Kidney glomerular epithelial cell (primary cell): ENCODE measurements at regions not wholly inside any gene's neighbourhood (a gene's known extent, or its start where the extent isn't known, plus 50 kb on each side); places are given as distances from the start of the nearest gene placed in this dataset.

ENCODE experiments used
- DNase-seq: peaks from one replicate; lab custom pipeline; 2025; lab: John Stamatoyannopoulos, UW

GRCh38 chr18:41043876-41044275 lies 911.2 kb upstream of the PIK3C3 start:
- no peak for DNase-seq

DNA sequence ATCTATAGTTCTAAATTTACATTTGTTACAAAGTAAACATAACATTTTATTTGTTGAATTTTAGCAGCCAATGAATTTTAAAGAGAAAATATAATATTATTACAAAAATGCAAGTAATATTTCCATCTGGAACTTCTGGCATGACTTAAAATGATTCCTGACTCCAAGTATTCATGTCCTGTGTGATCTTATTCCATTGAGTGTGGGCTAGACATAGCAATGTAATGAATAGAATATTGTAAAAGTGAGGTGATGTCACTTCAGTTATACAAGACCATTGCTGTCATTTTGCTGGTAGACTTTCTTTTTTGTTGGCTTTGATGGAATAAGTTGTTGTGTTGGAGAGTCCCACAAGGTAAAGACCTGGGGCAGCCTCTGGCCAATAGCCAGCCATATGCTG lies 912.2 kb upstream of the PIK3C3 start:
- no peak for DNase-seq

DNA sequence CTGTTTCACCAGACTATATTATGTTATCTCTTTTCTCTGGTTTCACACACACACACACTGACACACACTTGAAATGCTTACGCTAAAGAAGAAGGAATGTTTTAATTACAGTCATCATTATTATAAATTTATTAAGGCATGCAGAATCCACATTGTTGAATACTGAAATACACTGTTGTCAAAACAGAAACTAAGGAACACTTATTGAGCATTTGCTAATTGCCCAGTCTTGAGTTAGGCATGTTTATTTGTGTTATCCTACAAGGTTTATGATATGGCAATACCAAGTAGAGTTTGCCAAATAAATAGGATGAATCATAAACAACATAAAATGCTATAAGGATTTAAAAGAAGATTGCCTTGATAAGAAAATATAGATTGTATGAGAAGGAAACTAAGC lies 917.0 kb upstream of the PIK3C3 start:
- DNase-seq, result no peak

GRCh38 chr18:41036346-41036745 lies 918.7 kb upstream of the PIK3C3 start:
- no peak for DNase-seq

DNA sequence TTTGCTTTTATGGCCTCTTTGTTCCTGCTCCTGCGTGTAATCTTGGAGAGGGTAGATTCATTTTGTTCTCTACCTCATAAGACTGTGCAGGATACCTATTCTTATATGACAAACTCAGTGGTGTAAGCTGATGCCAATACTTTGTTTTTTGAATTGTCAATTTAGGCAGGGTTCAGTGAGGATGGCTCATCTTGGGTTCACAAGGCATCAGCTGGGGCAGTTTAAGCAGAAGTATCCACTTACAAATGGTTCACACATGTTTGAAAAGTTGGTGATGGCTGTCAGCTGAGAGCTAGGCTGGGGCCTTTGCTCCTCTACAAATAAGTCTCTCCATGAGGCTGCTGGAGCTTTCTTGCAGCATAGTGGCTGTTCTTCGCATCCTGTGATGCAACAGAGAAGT lies 920.6 kb upstream of the PIK3C3 start:
- no peak for DNase-seq

DNA sequence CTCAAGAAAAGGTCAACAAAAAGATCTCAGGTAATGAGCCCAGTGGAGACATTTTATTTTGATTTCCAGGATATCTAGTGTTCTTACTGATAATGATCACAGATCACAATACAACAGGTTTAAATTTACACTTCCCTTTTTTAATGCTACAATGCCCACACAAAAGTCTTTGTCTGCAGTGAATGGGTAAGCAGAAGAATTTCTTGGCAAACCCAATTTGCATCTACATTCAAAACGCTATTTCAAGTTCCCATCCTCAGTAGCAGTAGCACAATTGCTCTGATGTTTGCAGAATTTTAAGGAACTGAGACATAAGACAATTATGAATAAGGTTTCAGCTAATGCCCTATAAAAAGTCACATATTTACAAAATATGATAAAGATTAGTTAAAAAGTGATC lies 929.4 kb upstream of the PIK3C3 start:
- DNase-seq, result no peak

- no peak for DNase-seq
Observed at GRCh38 chr18:41024792-41025191, 930.2 kb upstream of the PIK3C3 start.

DNA sequence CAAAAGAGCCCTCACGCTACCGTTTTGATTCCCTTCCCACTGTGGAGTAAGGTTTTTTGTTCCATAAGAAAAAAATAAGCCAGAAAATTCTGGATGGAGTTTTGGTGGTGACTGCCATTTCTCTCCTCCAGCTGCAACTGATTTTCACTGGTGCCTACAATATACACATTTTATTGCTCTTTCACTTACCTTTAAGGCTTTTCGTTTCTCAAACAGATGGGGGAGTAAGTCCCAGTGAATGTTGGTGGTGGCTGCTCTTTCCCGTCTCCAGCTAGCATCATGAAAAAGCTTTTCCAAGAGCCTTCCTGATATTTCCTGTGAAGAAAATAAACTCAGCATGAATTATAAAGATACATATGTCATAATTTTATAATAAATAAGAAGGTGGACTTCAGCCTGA lies 932.5 kb upstream of the PIK3C3 start:
- no peak for DNase-seq

GRCh38 chr18:41021089-41021488 lies 933.9 kb upstream of the PIK3C3 start:
- no peak for DNase-seq

DNA sequence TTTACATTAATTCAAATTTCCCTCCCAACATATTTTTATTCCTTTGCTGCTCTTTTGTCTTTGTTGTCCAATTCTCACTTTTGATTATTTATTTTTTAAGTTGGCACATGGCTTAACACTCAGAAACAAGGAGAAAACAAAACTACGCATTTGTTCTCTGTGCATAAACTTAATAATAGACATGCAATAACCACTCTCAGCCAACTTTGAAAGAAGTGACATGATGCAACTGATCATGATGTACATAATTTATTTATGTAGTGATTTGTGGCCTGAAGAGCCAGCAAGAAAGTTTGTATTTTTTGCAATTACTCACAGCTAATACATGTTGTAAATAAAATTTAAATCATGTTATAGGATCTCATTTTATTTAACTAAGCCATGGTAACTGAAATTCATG lies 942.8 kb upstream of the PIK3C3 start:
- no peak for DNase-seq

DNA sequence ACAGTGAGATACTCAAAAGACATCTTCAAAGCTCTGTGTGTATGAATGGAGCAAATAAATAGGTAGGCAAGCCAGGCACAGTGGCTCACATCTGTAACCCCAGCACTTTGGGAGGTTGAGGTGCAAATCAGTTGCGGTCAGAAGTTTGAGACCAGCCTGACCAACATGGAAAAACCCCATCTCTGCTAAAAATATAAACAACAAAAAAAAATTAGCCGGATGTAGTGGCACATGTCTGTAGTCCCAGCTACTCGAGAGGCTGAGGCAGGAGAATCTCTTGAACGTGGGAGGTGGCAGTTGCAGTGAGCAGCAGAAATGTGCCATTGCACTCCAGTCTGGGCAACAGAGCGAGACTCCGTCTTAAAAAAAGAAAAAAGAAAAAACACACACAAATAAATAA lies 945.1 kb upstream of the PIK3C3 start:
- DNase-seq, result no peak

GRCh38 chr18:41004324-41004723 lies 950.7 kb upstream of the PIK3C3 start:
- no peak for DNase-seq

DNA sequence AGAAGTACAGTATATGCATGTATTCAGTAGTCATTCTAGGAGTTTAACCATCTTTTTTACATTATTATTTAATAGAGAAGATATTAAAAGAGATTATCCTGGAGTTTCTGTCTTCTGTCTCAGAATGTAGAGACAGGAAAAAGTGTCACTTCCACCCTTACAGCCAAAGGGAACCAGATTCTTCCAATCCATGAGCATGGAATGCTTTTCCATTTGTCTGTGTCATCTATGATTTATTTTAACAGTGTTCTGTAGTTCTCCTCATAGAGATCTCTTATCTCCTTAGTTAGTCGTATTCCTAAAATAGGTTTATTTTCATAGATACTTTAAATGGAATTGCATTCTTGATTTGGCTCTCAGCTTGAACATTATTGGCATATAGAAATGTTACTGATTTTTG lies 959.5 kb upstream of the PIK3C3 start:
- DNase-seq, result no peak

GRCh38 chr18:40993363-40993762 lies 961.7 kb upstream of the PIK3C3 start:
- DNase-seq, result no peak

GRCh38 chr18:40987581-40987980 lies 967.5 kb upstream of the PIK3C3 start:
- DNase-seq, result no peak

GRCh38 chr18:40985436-40985835 lies 969.6 kb upstream of the PIK3C3 start:
- DNase-seq, result no peak

DNA sequence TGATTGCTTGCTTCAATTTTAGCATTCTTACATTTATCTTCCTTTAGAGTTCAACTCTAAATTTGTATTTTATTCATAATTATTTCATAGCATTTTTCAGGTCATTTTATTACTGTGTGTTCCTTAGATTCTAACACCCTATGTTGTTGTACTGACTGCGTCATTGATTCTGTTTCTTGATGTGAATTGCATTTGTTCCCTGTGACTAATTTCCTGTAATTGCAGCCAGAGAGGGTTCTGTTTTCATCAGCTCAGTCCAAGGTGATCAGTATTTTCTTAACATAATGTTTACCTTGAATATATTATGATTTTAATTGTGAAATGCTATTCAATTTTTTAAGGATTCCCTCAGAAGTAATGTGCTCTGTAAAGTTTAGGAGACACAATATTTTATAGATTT lies 970.2 kb upstream of the PIK3C3 start:
- no peak for DNase-seq

- DNase-seq, result no peak
Observed at GRCh38 chr18:40983835-40984234, 971.2 kb upstream of the PIK3C3 start.

GRCh38 chr18:40980171-40980570 lies 974.9 kb upstream of the PIK3C3 start:
- DNase-seq, result peak; percentile 37

- DNase-seq, result no peak
Observed at GRCh38 chr18:40976050-40976449, 979.0 kb upstream of the PIK3C3 start.

GRCh38 chr18:40974448-40974847 lies 980.6 kb upstream of the PIK3C3 start:
- no peak for DNase-seq

DNA sequence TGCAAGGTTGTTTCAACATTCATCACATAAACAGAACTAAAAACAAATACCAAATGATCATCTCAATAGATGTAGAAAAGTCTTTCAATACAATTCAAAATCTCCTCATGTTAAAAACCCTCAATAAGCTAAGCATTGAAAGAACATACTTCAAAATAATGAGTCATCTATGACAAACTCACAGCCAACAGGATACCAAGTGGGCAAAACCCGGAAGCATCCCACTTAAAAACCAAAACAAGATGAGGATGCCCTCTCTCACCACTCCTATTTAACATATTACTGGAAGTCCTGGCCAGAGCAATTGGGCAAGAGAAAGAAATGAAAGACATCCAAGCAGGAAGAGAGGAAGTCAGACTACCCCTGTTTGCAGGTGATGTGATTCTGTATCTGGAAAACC lies 992.2 kb upstream of the PIK3C3 start:
- no peak for DNase-seq

GRCh38 chr18:40957533-40958070 lies 997.4 kb upstream of the PIK3C3 start:
- DNase-seq, result no peak

GRCh38 chr18:40956213-40956612 lies 998.8 kb upstream of the PIK3C3 start:
- no peak for DNase-seq

- DNase-seq, result no peak
Observed at GRCh38 chr18:40955351-40955750, 999.7 kb upstream of the PIK3C3 start.
